ENCODE measurements at regions not wholly inside any gene's neighbourhood (a gene's known extent, or its start where the extent isn't known, plus 50 kb on each side); places are given as distances from the start of the nearest gene placed in this dataset.

GRCh38 chr21:15151385-15152103 lies 86.7 kb upstream of the NRIP1 start:
- DNase-seq (ENCODE audit: low read depth, low spot score): no peak

GRCh38 chr21:15152591-15152990 lies 87.8 kb upstream of the NRIP1 start:
- DNase-seq (ENCODE audit: low read depth, low spot score): no peak

- no peak for DNase-seq (ENCODE audit: low read depth, low spot score)
Observed at GRCh38 chr21:15159382-15160020, 94.7 kb upstream of the NRIP1 start.

- DNase-seq (ENCODE audit: low read depth, low spot score): no peak
Observed at GRCh38 chr21:15160136-15160535, 95.3 kb upstream of the NRIP1 start.

GRCh38 chr21:15162921-15163320 lies 98.1 kb upstream of the NRIP1 start:
- no peak for DNase-seq (ENCODE audit: low read depth, low spot score)

GRCh38 chr21:15164273-15164672 lies 99.5 kb upstream of the NRIP1 start:
- DNase-seq (ENCODE audit: low read depth, low spot score): no peak

GRCh38 chr21:15164678-15165303 lies 100.0 kb upstream of the NRIP1 start:
- no peak for DNase-seq (ENCODE audit: low read depth, low spot score)

GRCh38 chr21:15170614-15171013 lies 105.8 kb upstream of the NRIP1 start:
- DNase-seq (ENCODE audit: low read depth, low spot score): no peak

- no peak for DNase-seq (ENCODE audit: low read depth, low spot score)
Observed at GRCh38 chr21:15171546-15171945, 106.7 kb upstream of the NRIP1 start.

GRCh38 chr21:15172963-15173362 lies 108.2 kb upstream of the NRIP1 start:
- no peak for DNase-seq (ENCODE audit: low read depth, low spot score)

GRCh38 chr21:15174923-15175322 lies 110.1 kb upstream of the NRIP1 start:
- no peak for DNase-seq (ENCODE audit: low read depth, low spot score)

- DNase-seq (ENCODE audit: low read depth, low spot score): no peak
Observed at GRCh38 chr21:15182731-15183130, 117.9 kb upstream of the NRIP1 start.

GRCh38 chr21:15183813-15184257 lies 119.0 kb upstream of the NRIP1 start:
- no peak for DNase-seq (ENCODE audit: low read depth, low spot score)

GRCh38 chr21:15190412-15190811 lies 125.6 kb upstream of the NRIP1 start:
- no peak for DNase-seq (ENCODE audit: low read depth, low spot score)

GRCh38 chr21:15190837-15191236 lies 126.0 kb upstream of the NRIP1 start:
- DNase-seq (ENCODE audit: low read depth, low spot score): no peak

GRCh38 chr21:15191342-15191741 lies 126.5 kb upstream of the NRIP1 start:
- no peak for DNase-seq (ENCODE audit: low read depth, low spot score)

GRCh38 chr21:15192243-15192642 lies 127.4 kb upstream of the NRIP1 start:
- no peak for DNase-seq (ENCODE audit: low read depth, low spot score)

- DNase-seq (ENCODE audit: low read depth, low spot score): no peak
Observed at GRCh38 chr21:15193937-15194336, 129.1 kb upstream of the NRIP1 start.

- no peak for DNase-seq (ENCODE audit: low read depth, low spot score)
Observed at GRCh38 chr21:15195104-15195503, 130.3 kb upstream of the NRIP1 start.

GRCh38 chr21:15195768-15196167 lies 131.0 kb upstream of the NRIP1 start:
- no peak for DNase-seq (ENCODE audit: low read depth, low spot score)

- no peak for DNase-seq (ENCODE audit: low read depth, low spot score)
Observed at GRCh38 chr21:15197696-15198095, 132.9 kb upstream of the NRIP1 start.

GRCh38 chr21:15199414-15200383 lies 134.9 kb upstream of the NRIP1 start:
- DNase-seq (ENCODE audit: low read depth, low spot score): no peak
